GM19035 (cell line): ENCODE measurements at regions not wholly inside any gene's neighbourhood (a gene's known extent, or its start where the extent isn't known, plus 50 kb on each side); places are given as distances from the start of the nearest gene placed in this dataset.
"Not testable (repeated sequence)": the region's sequence is repeated elsewhere in the genome, so short reads cannot be mapped to it uniquely, and the experiment has no call there.

Experiments used
- ATAC-seq: cut with Tn5 transposase; IDR thresholded peaks from one replicate; pipeline ENCODE4 v1.9.1; 2021; ENCODE audit not compliant: unreplicated experiment

- ATAC-seq = no peak
Observed at GRCh38 chr12:74076918-74077317, 460.7 kb upstream of the ATXN7L3B start.

- ATAC-seq = no peak
Observed at GRCh38 chr12:74105434-74105833, 432.2 kb upstream of the ATXN7L3B start.

GRCh38 chr12:74108729-74109128 lies 428.9 kb upstream of the ATXN7L3B start:
- no peak for ATAC-seq

DNA sequence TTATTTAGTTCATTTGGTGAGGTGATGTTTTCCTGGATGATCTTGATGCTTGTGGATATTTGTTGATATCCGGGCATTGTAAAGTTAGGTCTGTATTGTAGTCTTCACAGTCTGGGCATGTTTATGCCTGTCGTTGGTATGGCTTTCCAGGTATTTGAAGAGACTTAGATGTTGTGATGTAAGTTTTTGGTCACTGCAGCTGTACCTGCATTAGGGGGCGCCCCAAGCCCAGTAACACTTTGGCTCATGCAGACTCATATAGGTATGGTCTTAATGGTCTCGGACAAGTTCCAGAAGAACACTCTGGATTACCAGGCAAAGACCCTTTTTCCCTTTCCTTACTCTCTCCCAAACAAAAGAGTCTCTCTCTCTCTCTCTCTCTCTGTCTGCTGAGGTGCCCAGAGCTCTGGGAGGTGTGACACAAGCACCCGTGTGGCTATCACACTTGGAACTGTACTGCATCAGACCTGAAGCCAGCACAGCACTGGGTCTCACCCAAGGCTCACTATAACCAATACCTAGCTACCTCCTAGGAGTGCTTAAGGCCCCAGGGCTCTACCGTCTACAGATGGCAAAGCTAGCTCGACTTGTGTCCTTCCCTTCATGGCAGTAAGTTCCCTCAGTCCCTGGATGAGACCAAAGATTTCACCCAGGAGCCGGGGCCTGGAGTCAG lies 425.8 kb upstream of the ATXN7L3B start:
- peak; percentile 53 for ATAC-seq

DNA sequence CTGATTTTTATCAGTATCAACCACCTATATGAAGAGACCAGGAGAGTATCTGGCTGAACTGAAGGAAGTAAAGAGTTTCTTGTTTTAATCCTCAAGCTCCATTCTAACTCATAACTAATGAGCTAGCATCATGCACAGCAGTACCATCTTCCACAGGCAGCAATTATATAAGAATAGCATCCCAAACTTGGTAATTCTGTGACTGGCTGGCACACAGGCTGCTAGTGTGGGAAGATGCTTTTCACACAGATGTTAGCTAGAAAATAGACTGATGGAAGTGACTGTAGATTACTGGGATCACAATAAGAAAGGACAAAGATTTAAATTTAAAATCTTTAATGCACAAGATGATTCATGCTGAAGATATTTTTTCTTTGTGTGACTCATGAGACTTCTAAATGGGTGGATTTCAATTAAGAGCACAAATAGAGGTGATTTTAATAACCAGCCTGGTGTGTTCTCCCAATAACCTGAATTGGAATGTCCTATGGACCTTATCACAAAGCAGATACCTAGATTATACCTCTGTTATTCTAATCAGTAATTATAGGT lies 417.7 kb upstream of the ATXN7L3B start:
- no peak for ATAC-seq

DNA sequence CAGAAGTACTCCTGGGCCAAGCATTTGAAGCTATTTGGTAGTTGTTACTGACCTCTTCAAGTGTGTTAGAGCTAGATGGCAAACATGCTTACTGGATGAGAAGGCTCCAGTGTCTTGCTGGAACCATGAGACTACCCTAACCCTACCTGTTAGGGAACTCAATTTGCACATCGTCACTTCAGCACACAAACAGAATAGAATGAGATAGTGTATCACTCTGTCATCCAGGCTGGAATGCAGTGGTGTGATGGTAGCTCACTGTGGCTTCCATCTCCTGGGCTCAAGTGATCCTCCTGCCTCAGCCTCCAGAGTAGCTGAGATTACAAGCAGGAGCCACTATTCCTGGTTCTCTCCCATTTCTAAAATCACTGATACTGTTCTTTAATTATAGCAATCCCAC lies 417.0 kb upstream of the ATXN7L3B start:
- no peak for ATAC-seq

DNA sequence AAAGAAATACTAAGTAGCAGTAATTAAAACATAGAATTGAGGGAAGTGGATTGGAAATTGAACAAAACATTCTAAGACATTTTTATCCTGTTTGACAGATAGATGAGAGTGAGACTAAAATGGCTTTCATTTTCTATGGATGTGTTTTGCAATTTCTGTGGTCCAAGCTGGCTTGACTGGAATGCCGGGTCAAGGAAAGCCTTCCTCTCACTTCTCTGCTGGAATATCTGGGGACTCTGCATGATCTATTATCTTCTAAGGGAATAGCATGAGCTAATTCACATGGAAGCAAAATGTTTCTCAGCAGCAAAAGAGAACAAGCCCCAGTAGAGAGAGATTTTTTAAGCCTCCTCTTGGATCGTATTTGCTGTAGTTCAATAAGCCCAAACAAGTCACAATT lies 407.9 kb upstream of the ATXN7L3B start:
- ATAC-seq = no peak

DNA sequence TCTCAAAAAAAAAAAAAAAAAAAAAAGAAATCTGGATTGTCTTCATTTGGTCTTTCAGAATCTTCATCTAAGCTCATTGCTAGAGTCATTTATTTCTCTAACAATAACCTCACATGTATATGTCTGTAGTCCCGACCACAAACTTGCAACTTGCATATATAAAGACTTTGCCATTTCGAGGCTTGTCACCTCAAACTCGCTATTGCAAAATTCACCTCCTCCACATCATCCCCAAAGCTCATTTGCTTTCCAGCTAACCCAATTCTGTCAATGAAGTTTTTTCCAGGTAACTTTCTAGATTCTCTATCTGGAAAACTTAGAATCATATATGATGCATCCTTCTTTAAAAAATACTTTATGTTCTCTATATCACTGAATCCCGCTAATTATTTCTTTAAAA lies 393.2 kb upstream of the ATXN7L3B start:
- ATAC-seq = no peak

DNA sequence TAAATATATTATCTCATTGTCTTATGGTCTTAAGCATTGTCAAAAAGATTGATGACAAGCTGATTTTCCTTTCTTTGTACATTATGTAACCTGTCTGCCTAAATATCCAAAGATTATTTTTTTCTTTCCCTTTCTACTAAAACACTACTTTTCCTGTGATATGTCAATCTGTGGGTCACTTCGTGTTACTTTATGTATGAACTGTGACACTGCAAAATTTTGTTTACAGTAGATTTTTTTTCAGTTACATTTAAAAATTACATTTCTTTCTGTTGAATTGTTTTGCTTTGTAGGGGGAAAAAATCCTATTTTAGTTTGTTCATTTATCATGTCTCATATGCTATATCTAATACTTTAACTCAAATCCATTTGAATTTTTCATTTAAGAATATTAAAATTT lies 392.3 kb upstream of the ATXN7L3B start:
- no peak for ATAC-seq

- no peak for ATAC-seq
Observed at GRCh38 chr12:74148849-74149248, 388.8 kb upstream of the ATXN7L3B start.

DNA sequence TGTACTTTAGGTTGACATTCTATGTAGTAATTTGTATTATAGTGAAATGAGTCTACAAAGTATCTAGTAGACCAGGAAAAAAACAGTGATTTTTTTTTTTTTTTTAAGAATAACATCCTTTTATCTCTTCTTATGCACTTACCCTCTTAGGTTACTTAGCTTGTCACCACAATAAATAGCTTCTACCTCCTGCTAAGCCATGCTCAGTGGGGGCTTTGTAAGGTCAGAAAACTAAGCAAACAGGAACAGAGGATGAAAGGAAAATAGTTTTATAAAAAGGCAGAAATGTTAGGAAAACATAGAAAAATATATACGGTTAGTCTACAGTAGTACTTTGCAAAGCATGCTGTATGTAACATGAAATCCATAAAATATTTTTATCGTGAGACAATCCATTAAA lies 385.3 kb upstream of the ATXN7L3B start:
- ATAC-seq = no peak

GRCh38 chr12:74166096-74166495 lies 371.5 kb upstream of the ATXN7L3B start:
- no peak for ATAC-seq

GRCh38 chr12:74169607-74170006 lies 368.0 kb upstream of the ATXN7L3B start:
- ATAC-seq = no peak

DNA sequence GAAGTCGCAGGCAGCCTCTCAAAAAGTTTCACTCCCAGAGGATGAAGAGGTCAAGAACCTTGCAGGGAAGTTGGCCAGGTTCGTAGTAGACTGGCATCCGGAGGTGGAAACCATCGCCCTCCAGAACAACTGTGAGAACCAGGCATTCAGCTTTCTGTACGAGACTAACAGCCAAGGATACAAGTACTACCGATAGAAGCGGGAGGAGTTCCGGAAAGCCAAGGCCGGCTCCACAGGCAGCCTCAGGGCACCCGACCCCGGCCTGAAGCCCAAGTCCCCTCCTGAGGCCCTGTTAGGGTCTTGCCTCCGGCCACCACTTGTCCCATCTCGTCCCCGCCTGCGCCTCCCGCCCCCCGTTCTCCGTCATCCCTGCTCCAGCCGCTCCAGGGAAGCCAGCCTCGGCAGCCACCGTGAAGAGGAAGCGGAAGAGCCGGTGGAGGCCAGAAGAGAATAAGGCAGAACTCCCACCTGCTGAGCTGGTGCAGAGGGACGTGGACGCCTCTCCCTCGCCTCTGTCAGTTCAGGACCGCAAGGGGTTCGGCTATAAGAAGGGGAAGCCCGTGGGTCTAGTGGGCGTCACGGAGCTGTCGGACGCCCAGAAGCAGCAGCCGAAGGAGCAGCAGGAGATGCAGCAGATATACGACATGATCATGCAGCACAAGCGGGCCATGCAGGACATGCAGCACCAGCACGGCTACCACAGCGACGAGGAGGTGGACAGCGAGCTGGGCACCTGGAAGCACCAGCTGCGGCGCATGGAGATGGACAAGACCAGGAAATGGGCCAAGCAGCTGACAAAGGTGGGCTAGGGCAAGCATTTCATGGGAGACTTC lies 366.8 kb upstream of the ATXN7L3B start:
- no peak for ATAC-seq

DNA sequence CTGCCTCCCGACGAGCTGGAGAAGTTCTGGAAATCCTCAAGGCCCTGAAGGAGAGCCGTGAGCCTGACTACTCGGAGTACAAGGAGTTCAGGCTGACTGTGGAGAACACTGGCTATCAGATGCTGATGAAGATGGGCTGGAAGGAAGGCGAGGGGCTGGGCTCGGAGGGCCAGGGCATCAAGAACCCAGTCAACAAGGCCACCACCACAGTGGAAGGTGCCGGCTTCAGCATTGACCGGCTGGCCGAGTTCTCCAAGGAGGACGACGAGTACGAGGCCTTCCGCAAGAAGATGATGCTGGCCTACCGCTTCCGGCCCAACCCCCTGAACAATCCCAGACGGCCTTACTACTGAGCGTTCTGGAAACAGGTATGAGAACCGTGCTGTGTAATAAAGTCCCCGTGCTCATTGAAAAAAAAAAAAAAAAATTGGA lies 366.1 kb upstream of the ATXN7L3B start:
- ATAC-seq = no peak

DNA sequence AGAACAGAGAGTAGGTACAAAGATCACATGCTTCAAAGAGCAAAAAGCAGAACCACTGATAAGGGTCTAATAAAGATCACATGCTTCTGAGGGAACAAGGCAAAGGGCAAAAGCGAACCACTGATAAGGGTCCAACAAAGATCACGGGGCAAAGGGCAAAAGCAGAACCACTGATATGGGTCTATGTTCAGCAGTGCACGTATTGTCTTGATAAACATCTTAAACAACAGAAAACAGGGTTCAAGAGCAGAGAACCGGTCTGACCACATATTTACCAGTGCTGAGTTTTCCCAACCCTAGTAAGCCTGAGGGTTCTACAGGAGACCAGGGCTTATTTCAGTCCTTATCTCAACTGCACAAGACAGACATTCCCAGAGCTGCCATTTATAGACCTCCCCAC lies 362.7 kb upstream of the ATXN7L3B start:
- ATAC-seq = not testable (repeated sequence)

DNA sequence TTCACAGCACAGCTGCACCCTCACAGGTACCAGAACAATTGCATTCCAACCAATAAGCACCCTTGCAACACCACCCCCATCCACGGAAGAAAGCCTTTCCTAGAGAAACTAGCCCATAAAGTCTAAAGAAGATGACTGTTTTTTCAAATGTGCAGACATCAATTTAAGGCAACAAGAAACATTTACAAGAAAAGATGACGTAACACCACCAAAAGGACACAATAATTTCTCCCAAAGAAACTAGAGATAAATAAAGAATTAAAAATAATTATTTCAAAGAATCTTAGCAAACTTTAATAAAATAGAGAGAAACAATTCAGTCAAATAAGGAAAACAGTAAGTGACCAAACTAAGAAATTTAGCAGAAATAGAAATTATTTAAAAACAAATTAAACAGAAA lies 352.3 kb upstream of the ATXN7L3B start:
- ATAC-seq = no peak

GRCh38 chr12:74193191-74193590 lies 344.4 kb upstream of the ATXN7L3B start:
- ATAC-seq = no peak

GRCh38 chr12:74204236-74204635 lies 333.4 kb upstream of the ATXN7L3B start:
- no peak for ATAC-seq

DNA sequence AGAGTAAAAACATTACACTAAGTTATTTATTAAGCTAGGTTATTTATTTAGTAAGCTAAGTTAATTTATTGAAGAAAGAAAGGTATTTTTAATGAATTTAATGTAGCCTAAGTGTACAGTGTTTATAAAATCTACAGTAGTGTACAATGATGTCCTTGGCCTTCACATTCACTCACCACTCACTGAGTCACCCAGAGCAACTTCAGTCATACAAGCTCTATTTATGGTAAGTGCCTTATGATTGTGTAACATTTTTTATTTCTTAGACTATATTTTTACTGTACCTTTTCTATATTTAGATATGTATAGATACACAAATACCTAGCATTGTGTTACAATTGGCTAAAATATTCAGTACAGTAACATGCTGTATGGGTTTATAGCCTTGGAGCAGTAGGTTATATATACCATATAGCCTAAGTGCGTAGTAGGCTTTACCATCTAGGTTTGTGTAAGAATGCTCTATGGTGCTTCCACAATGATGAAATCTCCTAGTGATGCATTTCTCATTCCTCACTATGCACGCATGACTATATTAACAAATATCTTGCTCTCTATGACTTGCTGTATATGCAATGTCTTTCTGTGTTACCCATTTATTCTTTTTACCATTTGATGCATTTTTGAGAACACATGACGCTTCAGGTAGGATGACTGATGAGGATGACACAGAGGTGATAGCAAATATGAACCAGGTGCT lies 309.6 kb upstream of the ATXN7L3B start:
- ATAC-seq = no peak

DNA sequence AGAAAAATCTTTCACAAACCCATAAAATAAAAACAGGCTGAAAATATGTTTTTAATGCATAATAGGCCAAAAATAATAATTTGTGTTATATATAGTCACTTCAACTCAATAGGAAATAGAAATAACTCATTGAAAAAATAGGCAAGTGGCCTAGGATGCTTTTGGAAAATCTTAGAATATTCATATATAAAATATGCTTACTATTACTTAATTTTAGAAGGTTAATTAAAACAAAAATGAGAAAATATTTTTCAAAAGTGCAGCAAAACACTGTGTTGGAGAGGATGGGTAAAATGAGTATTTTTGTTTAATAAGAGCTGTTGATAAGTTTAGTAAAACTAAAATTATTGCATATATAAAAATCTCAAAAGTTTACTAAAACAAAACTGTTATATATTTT lies 308.0 kb upstream of the ATXN7L3B start:
- ATAC-seq = no peak

DNA sequence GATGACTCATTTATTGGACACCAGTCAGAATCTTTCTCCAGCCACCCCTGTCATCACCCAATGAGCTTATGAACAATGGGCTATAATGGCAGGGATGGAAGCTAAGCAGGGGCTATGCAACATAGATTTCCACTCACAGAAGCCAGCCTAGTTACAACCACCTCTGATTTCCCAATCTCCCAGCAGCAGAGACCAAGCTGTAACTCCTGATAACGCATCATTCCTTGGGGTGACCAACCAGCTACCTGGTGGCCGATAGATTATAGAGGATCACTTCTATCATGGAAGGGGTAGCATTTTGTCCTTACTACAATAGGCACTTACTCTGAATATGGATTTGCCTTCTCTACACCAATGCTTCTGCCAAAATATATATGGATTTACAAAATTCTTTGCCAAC lies 302.3 kb upstream of the ATXN7L3B start:
- no peak for ATAC-seq
